ENCODE measurements at regions not wholly inside any gene's neighbourhood (a gene's known extent, or its start where the extent isn't known, plus 50 kb on each side); places are given as distances from the start of the nearest gene placed in this dataset.

- TF ChIP-seq MAX (IDR thresholded peaks at IDR 0.05) (no peak), TAF1 (IDR thresholded peaks at IDR 0.05; ENCODE audit: low read depth) (no peak)
These were observed 1066.1 kb upstream of the SORCS1 start for GRCh38 chr10:108230478-108231170.

GRCh38 chr10:108208732-108209131, 1044.2 kb upstream of the SORCS1 start:
- TF ChIP-seq NFIC (IDR thresholded peaks at IDR 0.05) (no peak), CREB1 (IDR thresholded peaks at IDR 0.05; ENCODE audit: low read depth) (no peak), TAF1 (IDR thresholded peaks at IDR 0.05; ENCODE audit: low read depth) (no peak), REST (IDR thresholded peaks at IDR 0.05; ENCODE audit: low read depth) (no peak), RAD21 (IDR thresholded peaks at IDR 0.05; ENCODE audit: low read depth) (no peak), CEBPB (IDR thresholded peaks at IDR 0.05) (no peak), YY1 (IDR thresholded peaks at IDR 0.05; ENCODE audit: low read depth) (no peak), MAX (IDR thresholded peaks at IDR 0.05) (no peak)

- TF ChIP-seq CREB1 (IDR thresholded peaks at IDR 0.05; ENCODE audit: low read depth) (no peak), ZBTB7A (IDR thresholded peaks at IDR 0.05; ENCODE audit: low read depth) (no peak), TCF12 (IDR thresholded peaks at IDR 0.05; ENCODE audit: low read depth) (no peak), RAD21 (IDR thresholded peaks at IDR 0.05; ENCODE audit: low read depth) (no peak), NFIC (IDR thresholded peaks at IDR 0.05) (no peak), MAX (IDR thresholded peaks at IDR 0.05) (no peak)
These were observed 1043.5 kb upstream of the SORCS1 start for GRCh38 chr10:108208038-108208437.

- TF ChIP-seq USF1 (IDR thresholded peaks at IDR 0.05) = no peak
- no peak for TF ChIP-seq EGR1 (IDR thresholded peaks at IDR 0.05)
- peak; percentile 46 for TF ChIP-seq RAD21 (IDR thresholded peaks at IDR 0.05; ENCODE audit: low read depth)
- TF ChIP-seq ZBTB7A (IDR thresholded peaks at IDR 0.05; ENCODE audit: low read depth) = no peak
These were observed 1040.2 kb upstream of the SORCS1 start for GRCh38 chr10:108204528-108205305.

- TF ChIP-seq EP300 (IDR thresholded peaks at IDR 0.05; ENCODE audit: borderline replicate concordance) (no peak), FOXM1 (IDR thresholded peaks at IDR 0.05; ENCODE audit: borderline replicate concordance, low read depth) (no peak), YY1 (IDR thresholded peaks at IDR 0.05; ENCODE audit: low read depth) (no peak), TEAD4 (IDR thresholded peaks at IDR 0.05) (no peak), TCF12 (IDR thresholded peaks at IDR 0.05; ENCODE audit: low read depth) (no peak), TAF1 (IDR thresholded peaks at IDR 0.05; ENCODE audit: low read depth) (no peak), NFIC (IDR thresholded peaks at IDR 0.05) (no peak), CREB1 (IDR thresholded peaks at IDR 0.05; ENCODE audit: low read depth) (no peak), RAD21 (IDR thresholded peaks at IDR 0.05; ENCODE audit: low read depth) (no peak), EGR1 (IDR thresholded peaks at IDR 0.05) (no peak)
These were observed 1039.5 kb upstream of the SORCS1 start for GRCh38 chr10:108203905-108204527.

GRCh38 chr10:108187408-108188012, 1023.0 kb upstream of the SORCS1 start:
- no peak for TF ChIP-seq RAD21 (IDR thresholded peaks at IDR 0.05; ENCODE audit: low read depth)
- no peak for TF ChIP-seq TEAD4 (IDR thresholded peaks at IDR 0.05)
- TF ChIP-seq REST (IDR thresholded peaks at IDR 0.05; ENCODE audit: low read depth) = no peak
- TF ChIP-seq TAF1 (IDR thresholded peaks at IDR 0.05; ENCODE audit: low read depth) = no peak
- no peak for TF ChIP-seq YY1 (IDR thresholded peaks at IDR 0.05; ENCODE audit: low read depth)
- no peak for TF ChIP-seq TCF12 (IDR thresholded peaks at IDR 0.05; ENCODE audit: low read depth)

Measured in Ishikawa (cell line).